NCI-H526 (cell line): ENCODE measurements at regions not wholly inside any gene's neighbourhood (a gene's known extent, or its start where the extent isn't known, plus 50 kb on each side); places are given as distances from the start of the nearest gene placed in this dataset.
"Not testable (repeated sequence)": the region's sequence is repeated elsewhere in the genome, so short reads cannot be mapped to it uniquely, and the experiment has no call there.

Source experiments
- DNase-seq, 2 experiments: peaks; one replicate each; lab custom pipeline; 2025; lab: John Stamatoyannopoulos, UW

DNA sequence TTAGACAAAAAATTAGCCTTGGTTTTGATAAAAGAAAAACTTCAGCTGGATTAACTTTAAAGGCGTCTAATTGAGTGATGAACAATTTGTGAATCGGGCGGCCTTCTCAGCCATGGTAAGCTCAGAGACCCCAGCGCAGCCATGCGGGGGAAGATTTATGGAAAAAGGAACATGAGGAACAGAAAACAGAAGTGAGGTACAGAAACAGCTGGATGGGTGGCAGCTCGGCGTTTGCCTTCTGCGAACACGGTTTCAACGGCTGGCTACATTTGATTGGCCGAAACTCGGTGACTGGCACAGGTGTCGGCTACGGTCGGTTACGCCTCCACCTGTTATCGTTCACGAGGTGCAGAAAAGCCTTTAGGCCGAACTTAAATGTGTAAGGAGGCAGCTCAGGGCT is 401.4 kb upstream of the FAT1 start:
- DNase-seq = no peak

GRCh38 chr4:187127456-187127855 is 403.8 kb upstream of the FAT1 start:
- no peak for DNase-seq

DNA sequence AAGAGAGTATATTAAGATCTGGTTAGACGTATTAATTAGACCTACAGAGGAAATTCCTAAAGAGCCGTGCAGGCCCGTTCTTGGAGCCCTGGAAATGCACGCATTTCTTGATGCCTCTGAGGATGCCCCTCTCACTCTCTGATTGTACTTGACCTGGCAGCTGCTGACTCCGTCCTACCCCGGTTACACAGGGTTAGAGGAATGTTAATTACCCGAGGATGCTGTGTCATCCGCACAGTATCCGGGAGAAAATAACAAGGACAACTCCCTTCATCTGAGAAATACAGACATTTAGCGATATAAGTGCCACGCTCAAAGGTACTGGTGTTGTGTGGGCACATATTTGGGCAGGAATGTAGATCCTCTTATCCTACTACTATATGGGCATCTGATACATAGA is 404.6 kb upstream of the FAT1 start:
- no peak for DNase-seq

- no peak for DNase-seq
These were observed 405.3 kb upstream of the FAT1 start for GRCh38 chr4:187128976-187129375.

DNA sequence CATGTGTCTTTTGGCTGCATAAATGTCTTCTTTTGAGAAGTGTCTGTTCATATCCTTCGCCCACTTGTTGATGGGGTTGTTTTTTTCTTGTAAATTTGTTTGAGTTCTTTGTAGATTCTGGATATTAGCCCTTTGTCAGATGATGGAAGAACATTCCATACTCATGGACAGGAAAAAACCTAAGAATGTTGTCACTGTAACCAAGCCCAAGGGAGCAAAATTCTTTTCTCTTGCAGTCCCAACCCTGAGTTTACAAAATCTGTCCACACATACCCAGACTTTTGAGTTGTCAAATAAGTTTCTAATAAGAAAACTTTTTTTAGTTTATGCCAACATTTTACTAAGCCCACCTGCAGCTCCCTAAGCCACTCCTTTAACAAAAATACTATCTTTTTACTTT is 408.2 kb upstream of the FAT1 start:
- not testable (repeated sequence) for DNase-seq

- no peak for DNase-seq
These were observed 412.2 kb upstream of the FAT1 start for GRCh38 chr4:187135878-187136277.

DNA sequence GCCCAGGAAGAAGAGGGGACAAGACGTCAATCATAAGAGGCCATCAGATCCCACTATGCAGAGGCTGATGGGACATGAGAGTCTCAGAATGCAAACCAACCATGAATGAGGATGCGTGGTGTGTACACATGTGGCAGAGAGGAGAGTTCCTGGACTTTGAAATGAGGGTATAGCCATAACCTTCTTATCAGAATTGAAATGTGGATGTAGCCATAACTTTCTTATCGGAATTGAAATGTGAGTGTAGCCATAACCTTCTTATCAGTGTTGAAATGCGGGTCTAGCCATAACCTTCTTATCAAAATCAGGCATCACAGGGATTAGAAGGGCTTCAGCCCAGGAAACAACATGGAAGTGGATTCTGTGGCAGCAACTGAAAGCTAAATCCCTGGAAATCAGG is 415.5 kb upstream of the FAT1 start:
- no peak for DNase-seq

- DNase-seq = no peak
These were observed 417.4 kb upstream of the FAT1 start for GRCh38 chr4:187141101-187141500.

DNA sequence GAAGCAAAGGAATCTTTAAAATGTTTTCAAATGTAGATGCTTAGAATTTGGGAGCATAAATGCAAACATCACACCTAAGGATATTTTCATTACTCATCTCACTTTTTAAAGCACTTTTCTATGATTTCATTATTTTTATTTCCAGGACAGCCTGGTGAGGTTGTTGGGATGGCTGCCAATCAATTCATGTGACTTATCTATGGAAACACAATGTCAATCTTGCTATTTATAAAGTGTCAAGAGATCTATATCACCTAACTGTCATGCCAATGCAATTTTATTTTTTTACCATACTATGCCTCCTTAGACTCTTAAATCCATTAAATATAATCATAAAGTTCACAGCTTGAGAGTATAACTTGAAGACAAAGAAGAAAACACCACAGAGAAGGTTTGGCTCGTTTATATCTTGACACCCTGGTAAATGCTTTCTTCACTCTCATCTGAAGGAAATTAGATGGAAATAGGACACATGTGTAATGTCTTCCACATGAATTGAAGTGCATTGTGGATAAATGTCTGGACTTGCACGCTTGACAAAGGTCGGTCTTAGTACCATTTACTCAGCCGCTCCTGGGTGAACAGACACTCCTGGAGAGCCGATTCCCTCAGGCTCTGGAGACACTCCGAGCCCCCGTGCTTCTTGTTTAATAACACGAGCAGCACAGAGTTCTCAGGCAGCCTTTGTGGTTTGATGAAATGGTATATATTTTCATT is 425.7 kb upstream of the FAT1 start:
- DNase-seq = no peak

DNA sequence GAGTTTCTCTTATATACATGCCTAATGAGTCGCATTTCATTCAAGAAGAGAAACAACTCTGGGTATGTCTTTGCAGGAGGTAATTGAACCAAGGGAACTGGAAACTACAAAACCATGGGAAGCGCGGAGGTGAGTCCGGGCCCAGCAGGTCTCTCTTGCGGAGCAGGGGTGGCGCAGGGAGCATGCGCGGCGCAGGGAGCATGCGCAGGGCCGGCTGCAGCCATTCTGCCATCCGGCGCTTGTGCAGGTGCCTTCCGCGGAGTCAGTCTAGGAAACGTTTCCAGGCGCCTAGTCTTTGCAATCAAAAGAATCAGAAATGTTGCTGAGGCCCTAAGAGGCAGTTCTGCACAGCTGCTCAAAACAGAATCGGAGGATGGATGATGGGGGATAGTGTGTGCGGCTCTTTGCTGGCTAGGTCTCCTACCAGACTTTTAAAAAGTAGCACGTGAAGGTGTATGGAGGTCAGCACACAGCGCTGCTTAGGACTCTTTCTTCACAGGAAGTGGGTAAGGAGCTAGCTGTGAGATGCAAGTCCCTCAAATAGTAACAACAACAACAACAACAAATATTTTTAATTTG is 433.8 kb upstream of the FAT1 start:
- no peak for DNase-seq

GRCh38 chr4:187158003-187158402 is 434.3 kb upstream of the FAT1 start:
- DNase-seq = no peak

DNA sequence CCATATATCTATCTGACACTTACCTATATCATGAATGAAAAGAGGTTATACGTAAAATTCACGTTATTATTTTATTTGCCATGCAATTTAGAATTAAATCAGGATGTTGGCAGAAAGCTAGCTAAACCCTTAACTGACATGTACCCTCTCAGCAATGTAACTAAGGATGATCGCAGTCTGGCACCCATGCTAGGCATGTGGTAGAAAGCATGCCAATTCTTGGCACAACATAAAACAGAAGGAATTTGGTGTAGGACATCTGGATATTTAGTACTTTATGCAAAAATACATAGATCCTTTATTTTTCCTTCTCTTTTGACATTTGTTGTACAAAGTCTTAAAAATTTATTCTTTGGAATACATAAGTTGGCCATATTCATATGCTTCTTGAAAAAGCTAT is 436.8 kb upstream of the FAT1 start:
- no peak for DNase-seq

DNA sequence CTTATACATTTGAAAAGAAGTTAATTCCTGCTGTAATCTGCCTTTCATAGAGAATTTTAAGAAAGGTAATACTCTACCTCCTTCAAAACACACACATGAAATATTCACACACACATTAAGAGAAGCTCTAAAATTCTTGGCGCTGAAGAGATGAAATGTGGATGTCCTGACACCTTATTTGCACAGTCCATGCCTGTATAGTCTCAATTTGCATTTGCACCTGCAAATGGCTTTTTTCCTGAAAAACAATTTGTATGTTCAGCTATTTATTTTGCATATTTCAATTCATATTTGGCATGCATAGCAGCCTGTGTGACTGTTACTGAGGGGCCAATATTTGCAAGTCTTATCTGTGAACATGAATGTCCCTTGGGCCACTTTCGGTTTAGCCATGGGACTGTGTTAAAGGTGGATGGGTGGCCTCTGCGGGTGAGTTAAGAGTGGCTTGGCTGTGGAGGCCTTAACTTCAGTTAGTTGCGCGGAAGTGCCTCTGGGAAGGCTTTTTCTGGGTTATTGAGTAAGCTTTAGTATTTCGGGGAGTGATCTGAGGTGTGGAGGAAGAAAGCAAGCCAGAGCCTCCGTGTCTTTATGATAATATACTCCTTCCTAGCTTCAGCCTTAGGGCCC is 443.3 kb upstream of the FAT1 start:
- peak; percentile 93 to 96 for DNase-seq

DNA sequence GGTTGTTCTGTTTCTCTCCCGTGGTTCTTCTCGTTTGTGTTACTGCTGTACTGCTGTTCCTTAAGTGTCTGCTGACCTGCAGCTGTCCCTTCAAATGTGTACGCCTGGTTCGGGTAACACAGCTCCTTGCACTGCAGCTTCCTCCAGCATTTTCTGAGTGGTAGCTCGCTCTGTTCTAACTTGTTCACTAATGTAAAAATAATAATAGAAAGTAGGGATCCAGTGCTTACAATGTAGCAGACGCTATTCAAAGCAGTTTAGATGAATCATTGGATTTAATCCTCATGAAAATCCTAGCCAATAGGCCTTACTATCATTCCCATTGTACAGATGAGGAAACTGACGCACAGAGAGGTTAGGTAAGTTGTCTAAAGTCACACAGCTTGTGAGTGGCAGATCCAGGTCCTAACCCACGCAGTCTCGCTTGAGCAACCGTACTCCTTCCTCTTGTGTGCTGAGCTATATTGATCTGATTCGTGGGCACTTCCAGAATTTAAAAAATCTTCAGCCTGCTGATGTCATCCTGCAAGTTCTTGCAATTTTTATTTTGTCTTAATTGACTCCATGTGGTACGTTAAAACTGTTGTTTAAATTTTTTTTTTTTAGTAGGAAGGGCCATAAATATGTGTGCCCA is 448.2 kb upstream of the FAT1 start:
- no peak for DNase-seq

- no peak for DNase-seq
These were observed 448.7 kb upstream of the FAT1 start for GRCh38 chr4:187172340-187172761.

DNA sequence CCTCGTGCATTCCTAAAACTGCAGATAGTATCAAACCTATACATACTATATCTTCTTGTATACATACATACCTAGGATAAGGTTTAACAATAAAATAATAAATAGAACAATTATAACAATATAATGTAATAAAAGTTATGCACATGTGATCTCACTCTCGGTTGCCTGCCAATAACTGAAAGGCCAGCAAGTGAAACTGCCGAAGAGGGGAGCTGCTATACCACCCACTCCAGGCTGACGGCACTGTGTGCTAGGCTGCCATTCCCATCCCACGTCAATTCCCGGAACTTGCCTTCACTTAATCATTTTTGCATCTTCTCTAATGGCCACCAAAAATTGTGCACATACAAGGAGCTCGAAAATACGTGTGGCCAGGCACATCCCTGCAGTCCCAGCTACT is 451.1 kb upstream of the FAT1 start:
- DNase-seq = no peak

DNA sequence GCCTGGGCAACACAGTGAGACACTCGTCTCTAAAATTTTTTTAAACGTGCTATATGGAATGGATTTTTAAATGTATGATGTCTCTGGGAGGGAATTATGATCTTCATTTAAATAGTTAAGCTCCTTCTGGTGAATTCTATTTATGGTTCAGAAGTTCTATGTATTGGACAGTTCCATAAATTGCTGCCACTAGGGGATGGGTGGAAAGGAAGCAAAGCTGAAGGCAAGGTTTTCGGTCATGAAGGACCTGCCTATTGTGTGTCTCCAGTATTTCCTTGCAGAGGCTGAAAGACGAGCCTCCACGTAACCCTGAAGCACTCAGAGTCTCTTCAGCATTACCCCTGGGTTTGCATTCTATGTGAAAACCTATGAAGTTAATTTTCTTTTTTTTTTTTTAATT is 451.5 kb upstream of the FAT1 start:
- no peak for DNase-seq

- DNase-seq = no peak
These were observed 452.7 kb upstream of the FAT1 start for GRCh38 chr4:187176261-187176910.

DNA sequence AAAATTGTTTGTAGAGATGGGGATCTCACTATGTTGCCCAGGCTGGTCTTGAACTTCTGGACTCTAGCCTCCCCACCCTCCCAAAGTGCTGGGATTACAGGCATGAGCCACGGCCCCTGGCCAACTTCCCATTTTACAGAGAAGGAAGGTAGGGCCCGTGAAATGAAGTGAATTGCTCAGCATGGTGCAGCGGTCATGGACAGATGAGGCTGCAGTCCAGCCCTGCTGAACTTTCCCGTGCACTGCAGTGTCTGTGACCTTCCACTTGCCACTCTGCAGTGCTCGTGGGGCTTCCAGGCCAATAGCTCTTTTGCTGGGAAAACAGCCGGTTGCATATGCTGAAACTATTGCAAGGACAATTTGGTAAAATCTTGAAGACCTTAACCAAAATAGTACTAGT is 454.4 kb upstream of the FAT1 start:
- no peak for DNase-seq

DNA sequence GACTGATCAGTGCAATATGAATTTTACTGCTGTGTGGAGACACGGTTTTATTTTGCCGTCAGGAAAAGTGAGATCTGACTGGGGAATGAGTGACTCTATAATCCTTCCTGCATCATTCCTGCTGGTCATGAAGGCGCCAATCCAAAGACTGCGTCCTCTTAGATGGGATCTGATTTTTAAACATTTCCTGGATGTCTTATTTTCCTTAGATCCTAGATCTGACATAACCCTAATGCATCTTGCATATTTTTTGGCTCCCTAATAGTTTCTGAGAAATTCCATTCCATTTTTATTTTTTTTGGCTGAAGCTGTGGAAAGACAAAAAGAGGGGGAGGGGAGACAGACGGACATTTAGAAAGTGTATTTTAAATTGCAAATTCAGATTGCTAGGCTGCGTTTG is 454.9 kb upstream of the FAT1 start:
- DNase-seq = no peak

DNA sequence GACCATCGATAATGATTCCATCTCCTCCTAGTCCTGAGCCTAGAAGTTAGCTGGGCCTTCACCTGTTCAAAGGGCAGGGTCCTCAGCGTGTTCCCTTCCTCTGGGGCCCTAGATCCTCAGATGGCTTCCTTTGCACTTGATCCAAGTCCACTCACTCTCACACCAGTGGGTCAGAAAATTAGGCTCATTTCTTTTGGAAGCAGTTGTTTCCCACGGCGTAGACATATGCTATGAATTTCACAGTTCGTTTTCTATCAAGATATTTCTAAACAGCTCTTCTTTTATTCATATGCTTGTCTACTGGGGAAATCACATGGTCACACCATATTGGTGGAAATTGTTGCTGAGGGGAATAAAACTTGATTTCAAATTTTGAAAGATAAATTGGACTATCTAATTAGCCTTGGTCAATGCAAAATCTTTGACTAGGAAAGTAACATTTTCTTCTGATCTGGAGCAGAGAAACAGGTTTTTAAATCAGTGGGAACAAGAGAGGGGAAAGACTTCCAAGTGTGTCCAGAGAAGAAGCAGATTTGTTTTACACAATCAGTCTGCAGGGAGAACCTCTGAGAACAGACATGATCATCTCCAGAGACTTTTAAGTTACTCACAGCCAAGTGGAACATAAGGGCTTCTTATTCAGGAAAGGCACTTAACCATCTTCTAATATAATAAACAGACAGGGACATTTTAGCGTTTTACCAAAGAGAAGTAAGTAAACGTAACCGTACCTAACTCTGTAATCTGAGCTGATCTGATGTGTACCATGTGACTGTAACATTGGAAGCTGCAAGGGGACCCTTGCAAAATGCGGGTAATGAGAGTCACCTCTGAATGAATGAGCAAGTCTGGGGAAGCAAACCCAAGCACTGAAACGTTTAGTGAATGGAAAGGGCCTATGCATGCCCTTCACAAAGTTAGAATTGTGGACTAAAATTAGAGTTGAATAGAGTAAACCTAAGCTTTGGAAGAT is 455.7 kb upstream of the FAT1 start:
- peak in 1 of 2 experiments; percentile 35 for DNase-seq
